CD4-positive, alpha-beta memory T cell (primary cell): ENCODE measurements at regions not wholly inside any gene's neighbourhood (a gene's known extent, or its start where the extent isn't known, plus 50 kb on each side); places are given as distances from the start of the nearest gene placed in this dataset.
"Not testable (repeated sequence)": the region's sequence is repeated elsewhere in the genome, so short reads cannot be mapped to it uniquely, and the experiment has no call there.

Experiments
- CTCF ChIA-PET: fragments of 350-600 bp; sonication (Branson Sonifier 250); formaldehyde crosslinking; loops from one replicate; lab custom pipeline; 2021; ENCODE audit warnings: inconsistent platforms; ENCODE audit not compliant: partially characterized antibody; lab: Charles Lee
- POLR2A ChIA-PET: fragments of 350-600 bp; sonication (Branson Sonifier 250); formaldehyde crosslinking; loops from one replicate; lab custom pipeline; 2021; ENCODE audit not compliant: partially characterized antibody; lab: Charles Lee
- DNase-seq, 5 donors: peaks; one replicate each; pipeline versions ENCODE4 v3.0.0 to v3.0.0-alpha.2; 2020 to 2022; ENCODE audit warnings: mixed read lengths in 1 of 5
- H3K27ac ChIP-seq: one replicate; pipeline ENCODE4 v1.7.0; 2013; ENCODE audit warnings: low read depth, low read length
- H3K27me3 ChIP-seq: 2 replicates; pipeline ENCODE4 v1.7.0; 2013; ENCODE audit warnings: mild to moderate bottlenecking, low read length, moderate library complexity; ENCODE audit not compliant: insufficient read depth
- H3K36me3 ChIP-seq: 2 replicates; pipeline ENCODE4 v1.7.0; 2013; ENCODE audit warnings: mild to moderate bottlenecking, low read length, moderate library complexity; ENCODE audit not compliant: insufficient read depth
- H3K4me1 ChIP-seq: 2 replicates; pipeline ENCODE4 v1.7.0; 2013; ENCODE audit warnings: mild to moderate bottlenecking, low read length, moderate library complexity; ENCODE audit not compliant: insufficient read depth
- H3K4me3 ChIP-seq, 2 donors: one replicate each; pipeline ENCODE4 v1.7.0; 2013; ENCODE audit warnings: low read length in 2 of 2, mild to moderate bottlenecking in 1 of 2
- H3K9me3 ChIP-seq, 2 donors: one replicate each; pipeline ENCODE4 v1.7.0; 2013; ENCODE audit warnings: low read length in 2 of 2, control low read depth in 1 of 2; ENCODE audit not compliant: control insufficient read depth in 1 of 2
- H3K27ac Mint-ChIP-seq, 7 donors: one replicate each; pipeline ENCODE4 v1.8.0; 2020 to 2021; ENCODE audit warnings: mixed read lengths in 7 of 7, mild to moderate bottlenecking in 6 of 7, inconsistent platforms in 3 of 7, moderate library complexity in 3 of 7
- H3K27me3 Mint-ChIP-seq, 2 donors: one replicate each; pipeline ENCODE4 v1.8.0; 2020 to 2021; ENCODE audit warnings: mixed read lengths in 2 of 2
- H3K36me3 Mint-ChIP-seq, 2 donors: one replicate each; pipeline ENCODE4 v1.8.0; 2020 to 2021; ENCODE audit warnings: mixed read lengths in 2 of 2, inconsistent platforms in 1 of 2, mild to moderate bottlenecking in 1 of 2
- H3K4me1 Mint-ChIP-seq, 4 donors: one replicate each; pipeline ENCODE4 v1.8.0; 2020 to 2021; ENCODE audit warnings: mixed read lengths in 4 of 4, mild to moderate bottlenecking in 1 of 4
- H3K4me3 Mint-ChIP-seq, 8 donors: one replicate each; pipeline ENCODE4 v1.8.0; 2020 to 2021; ENCODE audit warnings: mixed read lengths in 8 of 8, mild to moderate bottlenecking in 7 of 8, moderate library complexity in 6 of 8, inconsistent platforms in 3 of 8
- H3K9me3 Mint-ChIP-seq, 8 donors: one replicate each; pipeline ENCODE4 v1.8.0; 2020 to 2021; ENCODE audit warnings: mixed read lengths in 8 of 8, mild to moderate bottlenecking in 5 of 8, inconsistent platforms in 3 of 8, moderate library complexity in 1 of 8
- intact Hi-C: fragments of 100-400 bp; cut with micrococcal nuclease; formaldehyde crosslinking; loops from one replicate; pipeline ENCODE4 v1.15.1; 2023

GRCh38 chr1:181924034-181924433 lies 137.5 kb downstream of the ZNF648 start:
- CTCF ChIA-PET, DNase-seq, H3K9me3 ChIP-seq, H3K36me3 Mint-ChIP-seq, H3K4me1 Mint-ChIP-seq, H3K36me3 ChIP-seq, H3K27me3 Mint-ChIP-seq, H3K27me3 ChIP-seq, H3K27ac Mint-ChIP-seq, H3K4me1 ChIP-seq, POLR2A ChIA-PET, H3K27ac ChIP-seq, H3K9me3 Mint-ChIP-seq, H3K4me3 Mint-ChIP-seq, H3K4me3 ChIP-seq, intact Hi-C loops: not testable (repeated sequence)

GRCh38 chr1:181919542-181919941 lies 142.0 kb downstream of the ZNF648 start:
- POLR2A ChIA-PET, result no interaction called here
- Mint-ChIP-seq H3K4me3 (no peak overlapping the region), H3K36me3 (no peaks in the 10 kb centered on the region), H3K9me3 (peaks cover 0 to 5% (median under 1%) of the 10 kb centered on the region in 8 donors), H3K4me1 (no peaks in the 10 kb centered on the region), H3K27ac (no peak overlapping the region), H3K27me3 (peaks cover 4 to 14% of the 10 kb centered on the region in 2 donors)
- H3K4me1 ChIP-seq, result no peaks in the 10 kb centered on the region
- H3K36me3 ChIP-seq, result no peaks in the 10 kb centered on the region
- intact Hi-C loops, result no loop called here
- DNase-seq, result no peak
- H3K4me3 ChIP-seq, result no peak overlapping the region
- H3K27ac ChIP-seq, result no peak overlapping the region
- H3K27me3 ChIP-seq, result no peaks in the 10 kb centered on the region
- CTCF ChIA-PET, result no interaction called here
- H3K9me3 ChIP-seq, result no peaks in the 10 kb centered on the region

- no peaks in the 10 kb centered on the region for H3K27me3 ChIP-seq
- Mint-ChIP-seq H3K27me3 (peaks cover 4 to 14% of the 10 kb centered on the region in 2 donors), H3K9me3 (peaks cover 0 to 4% (median 0%) of the 10 kb centered on the region in 8 donors), H3K4me1 (no peaks in the 10 kb centered on the region), H3K4me3 (no peak overlapping the region), H3K36me3 (no peaks in the 10 kb centered on the region), H3K27ac (no peak overlapping the region)
- no peak overlapping the region for H3K4me3 ChIP-seq
- no peak for DNase-seq
- intact Hi-C loops, result no loop called here
- H3K4me1 ChIP-seq, result no peaks in the 10 kb centered on the region
- H3K27ac ChIP-seq, result no peak overlapping the region
- H3K9me3 ChIP-seq, result no peaks in the 10 kb centered on the region
- no peaks in the 10 kb centered on the region for H3K36me3 ChIP-seq
- POLR2A ChIA-PET, result no interaction called here
- CTCF ChIA-PET, result no interaction called here
Observed at GRCh38 chr1:181918880-181919525, 142.5 kb downstream of the ZNF648 start.

GRCh38 chr1:181911715-181912114 lies 149.8 kb downstream of the ZNF648 start:
- no peak overlapping the region for H3K4me3 Mint-ChIP-seq
- POLR2A ChIA-PET, result no interaction called here

GRCh38 chr1:181910905-181911304 lies 150.6 kb downstream of the ZNF648 start:
- intact Hi-C loops, result no loop called here
- Mint-ChIP-seq H3K9me3 (peaks cover 0 to 8% (median 0%) of the 10 kb centered on the region in 8 donors), H3K27me3 (peaks cover 9 to 10% of the 10 kb centered on the region in 2 donors), H3K36me3 (no peaks in the 10 kb centered on the region), H3K27ac (no peak overlapping the region), H3K4me1 (no peaks in the 10 kb centered on the region), H3K4me3 (no peak overlapping the region)
- CTCF ChIA-PET, result no interaction called here
- no peaks in the 10 kb centered on the region for H3K4me1 ChIP-seq
- H3K4me3 ChIP-seq, result no peak overlapping the region
- no peak for DNase-seq
- H3K27me3 ChIP-seq, result no peaks in the 10 kb centered on the region
- H3K36me3 ChIP-seq, result no peaks in the 10 kb centered on the region
- POLR2A ChIA-PET, result no interaction called here
- no peaks in the 10 kb centered on the region for H3K9me3 ChIP-seq
- no peak overlapping the region for H3K27ac ChIP-seq

More at GRCh38 chr1:181911715-181912114, 149.8 kb downstream of the ZNF648 start:
- no peaks in the 10 kb centered on the region for H3K4me1 ChIP-seq
- no peak overlapping the region for H3K27ac ChIP-seq
- CTCF ChIA-PET, result no interaction called here
- no peaks in the 10 kb centered on the region for H3K27me3 ChIP-seq
- no peak for DNase-seq
- Mint-ChIP-seq H3K27me3 (peaks cover 8 to 11% of the 10 kb centered on the region in 2 donors), H3K9me3 (peaks cover 0 to 8% (median under 1%) of the 10 kb centered on the region in 8 donors), H3K4me1 (no peaks in the 10 kb centered on the region), H3K36me3 (no peaks in the 10 kb centered on the region), H3K27ac (no peak overlapping the region)
- H3K36me3 ChIP-seq, result no peaks in the 10 kb centered on the region
- intact Hi-C loops, result no loop called here
- H3K9me3 ChIP-seq, result no peaks in the 10 kb centered on the region
- H3K4me3 ChIP-seq, result no peak overlapping the region

GRCh38 chr1:181909010-181909409 lies 152.5 kb downstream of the ZNF648 start:
- peaks cover 0 to 5% (median 0%) of the 10 kb centered on the region in 8 donors for H3K9me3 Mint-ChIP-seq
- no peak overlapping the region for H3K4me3 Mint-ChIP-seq
- H3K4me1 Mint-ChIP-seq, result no peaks in the 10 kb centered on the region
- Histone ChIP-seq H3K27me3 (no peaks in the 10 kb centered on the region), H3K4me3 (no peak overlapping the region), H3K9me3 (no peaks in the 10 kb centered on the region), H3K36me3 (no peaks in the 10 kb centered on the region), H3K4me1 (no peaks in the 10 kb centered on the region), H3K27ac (no peak overlapping the region)
- no peak overlapping the region for H3K27ac Mint-ChIP-seq
- ChIA-PET POLR2A (no interaction called here), CTCF (no interaction called here)
- intact Hi-C loops, result no loop called here
- no peaks in the 10 kb centered on the region for H3K36me3 Mint-ChIP-seq
- no peak for DNase-seq
- H3K27me3 Mint-ChIP-seq, result peaks cover 10 to 15% of the 10 kb centered on the region in 2 donors

- Mint-ChIP-seq H3K27ac (no peak overlapping the region), H3K9me3 (peaks cover 0 to 5% (median 0%) of the 10 kb centered on the region in 8 donors), H3K27me3 (peaks cover 11 to 15% of the 10 kb centered on the region in 2 donors), H3K36me3 (no peaks in the 10 kb centered on the region), H3K4me1 (no peaks in the 10 kb centered on the region), H3K4me3 (no peak overlapping the region)
- CTCF ChIA-PET, result no interaction called here
- DNase-seq, result no peak
- Histone ChIP-seq H3K27me3 (no peaks in the 10 kb centered on the region), H3K4me1 (no peaks in the 10 kb centered on the region), H3K9me3 (no peaks in the 10 kb centered on the region), H3K4me3 (no peak overlapping the region), H3K27ac (no peak overlapping the region), H3K36me3 (no peaks in the 10 kb centered on the region)
- POLR2A ChIA-PET, result no interaction called here
- intact Hi-C loops, result no loop called here
Observed at GRCh38 chr1:181906631-181907030, 154.9 kb downstream of the ZNF648 start.
